ENCODE measurements at regions not wholly inside any gene's neighbourhood (a gene's known extent, or its start where the extent isn't known, plus 50 kb on each side); places are given as distances from the start of the nearest gene placed in this dataset.

- H3K27me3 Mint-ChIP-seq (ENCODE audit: low read depth): peaks cover 7% of the 10 kb centered on the region
- no peaks in the 10 kb centered on the region for H3K36me3 Mint-ChIP-seq (ENCODE audit: low read depth)
- H3K4me1 Mint-ChIP-seq (ENCODE audit: low read depth): peaks cover 5% of the 10 kb centered on the region
- H3K27ac Mint-ChIP-seq: no peak overlapping the region
- H3K9me3 Mint-ChIP-seq: no peaks in the 10 kb centered on the region
- H3K4me3 Mint-ChIP-seq: no peak overlapping the region
- DNase-seq (ENCODE audit: low spot score): no peak
These were observed 314.5 kb upstream of the AKR1E2 start for GRCh38 chr10:4511509-4511908.

- Mint-ChIP-seq H3K27me3 (ENCODE audit: low read depth) (peaks cover 7% of the 10 kb centered on the region), H3K36me3 (ENCODE audit: low read depth) (no peaks in the 10 kb centered on the region), H3K4me3 (no peak overlapping the region), H3K27ac (no peak overlapping the region), H3K9me3 (no peaks in the 10 kb centered on the region), H3K4me1 (ENCODE audit: low read depth) (peaks cover 3% of the 10 kb centered on the region)
- no peak for DNase-seq (ENCODE audit: low spot score)
These were observed 316.6 kb upstream of the AKR1E2 start for GRCh38 chr10:4509405-4509804.

GRCh38 chr10:4506095-4506494 lies 319.9 kb upstream of the AKR1E2 start:
- no peak overlapping the region for H3K27ac Mint-ChIP-seq
- no peaks in the 10 kb centered on the region for H3K9me3 Mint-ChIP-seq
- H3K4me1 Mint-ChIP-seq (ENCODE audit: low read depth): no peaks in the 10 kb centered on the region
- H3K36me3 Mint-ChIP-seq (ENCODE audit: low read depth): no peaks in the 10 kb centered on the region
- H3K4me3 Mint-ChIP-seq: no peak overlapping the region
- peaks cover 7% of the 10 kb centered on the region for H3K27me3 Mint-ChIP-seq (ENCODE audit: low read depth)
- no peak for DNase-seq (ENCODE audit: low spot score)

GRCh38 chr10:4504550-4504949 lies 321.5 kb upstream of the AKR1E2 start:
- Mint-ChIP-seq H3K4me1 (ENCODE audit: low read depth) (no peaks in the 10 kb centered on the region), H3K4me3 (no peak overlapping the region), H3K27me3 (ENCODE audit: low read depth) (peaks cover 6% of the 10 kb centered on the region), H3K27ac (no peak overlapping the region), H3K9me3 (no peaks in the 10 kb centered on the region), H3K36me3 (ENCODE audit: low read depth) (no peaks in the 10 kb centered on the region)
- DNase-seq (ENCODE audit: low spot score): no peak

- no peaks in the 10 kb centered on the region for H3K9me3 Mint-ChIP-seq
- H3K27ac Mint-ChIP-seq: no peak overlapping the region
- no peak overlapping the region for H3K4me3 Mint-ChIP-seq
- no peaks in the 10 kb centered on the region for H3K36me3 Mint-ChIP-seq (ENCODE audit: low read depth)
- H3K27me3 Mint-ChIP-seq (ENCODE audit: low read depth): peaks cover 6% of the 10 kb centered on the region
- no peak for DNase-seq (ENCODE audit: low spot score)
- H3K4me1 Mint-ChIP-seq (ENCODE audit: low read depth): no peaks in the 10 kb centered on the region
These were observed 322.9 kb upstream of the AKR1E2 start for GRCh38 chr10:4503076-4503475.

GRCh38 chr10:4501306-4501705 lies 324.7 kb upstream of the AKR1E2 start:
- no peak overlapping the region for H3K27ac Mint-ChIP-seq
- DNase-seq (ENCODE audit: low spot score): no peak
- H3K9me3 Mint-ChIP-seq: no peaks in the 10 kb centered on the region
- H3K4me1 Mint-ChIP-seq (ENCODE audit: low read depth): no peaks in the 10 kb centered on the region
- H3K27me3 Mint-ChIP-seq (ENCODE audit: low read depth): peaks cover 6% of the 10 kb centered on the region
- no peaks in the 10 kb centered on the region for H3K36me3 Mint-ChIP-seq (ENCODE audit: low read depth)
- H3K4me3 Mint-ChIP-seq: no peak overlapping the region

- Mint-ChIP-seq H3K27ac (no peak overlapping the region), H3K4me1 (ENCODE audit: low read depth) (no peaks in the 10 kb centered on the region), H3K9me3 (no peaks in the 10 kb centered on the region), H3K4me3 (no peak overlapping the region), H3K27me3 (ENCODE audit: low read depth) (peaks cover 6% of the 10 kb centered on the region), H3K36me3 (ENCODE audit: low read depth) (no peaks in the 10 kb centered on the region)
- no peak for DNase-seq (ENCODE audit: low spot score)
These were observed 327.2 kb upstream of the AKR1E2 start for GRCh38 chr10:4498711-4499251.

GRCh38 chr10:4494551-4494950 lies 331.5 kb upstream of the AKR1E2 start:
- H3K27ac Mint-ChIP-seq: no peak overlapping the region
- no peaks in the 10 kb centered on the region for H3K4me1 Mint-ChIP-seq (ENCODE audit: low read depth)
- no peak overlapping the region for H3K4me3 Mint-ChIP-seq
- DNase-seq (ENCODE audit: low spot score): no peak
- H3K36me3 Mint-ChIP-seq (ENCODE audit: low read depth): no peaks in the 10 kb centered on the region
- H3K9me3 Mint-ChIP-seq: no peaks in the 10 kb centered on the region
- peaks cover 11% of the 10 kb centered on the region for H3K27me3 Mint-ChIP-seq (ENCODE audit: low read depth)

- H3K27ac Mint-ChIP-seq: no peak overlapping the region
- DNase-seq (ENCODE audit: low spot score): no peak
- H3K27me3 Mint-ChIP-seq (ENCODE audit: low read depth): peaks cover 17% of the 10 kb centered on the region
- H3K36me3 Mint-ChIP-seq (ENCODE audit: low read depth): no peaks in the 10 kb centered on the region
- no peaks in the 10 kb centered on the region for H3K4me1 Mint-ChIP-seq (ENCODE audit: low read depth)
- H3K9me3 Mint-ChIP-seq: no peaks in the 10 kb centered on the region
- H3K4me3 Mint-ChIP-seq: no peak overlapping the region
These were observed 333.8 kb upstream of the AKR1E2 start for GRCh38 chr10:4492202-4492601.

GRCh38 chr10:4488904-4489303 lies 337.1 kb upstream of the AKR1E2 start:
- no peaks in the 10 kb centered on the region for H3K9me3 Mint-ChIP-seq
- H3K27me3 Mint-ChIP-seq (ENCODE audit: low read depth): peaks cover 17% of the 10 kb centered on the region
- no peaks in the 10 kb centered on the region for H3K36me3 Mint-ChIP-seq (ENCODE audit: low read depth)
- no peak for DNase-seq (ENCODE audit: low spot score)
- H3K4me1 Mint-ChIP-seq (ENCODE audit: low read depth): no peaks in the 10 kb centered on the region
- H3K4me3 Mint-ChIP-seq: no peak overlapping the region
- H3K27ac Mint-ChIP-seq: no peak overlapping the region

- Mint-ChIP-seq H3K27ac (no peak overlapping the region), H3K27me3 (ENCODE audit: low read depth) (peaks cover 11% of the 10 kb centered on the region), H3K4me3 (no peak overlapping the region), H3K4me1 (ENCODE audit: low read depth) (no peaks in the 10 kb centered on the region), H3K36me3 (ENCODE audit: low read depth) (no peaks in the 10 kb centered on the region), H3K9me3 (no peaks in the 10 kb centered on the region)
- no peak for DNase-seq (ENCODE audit: low spot score)
These were observed 340.4 kb upstream of the AKR1E2 start for GRCh38 chr10:4485636-4486035.

GRCh38 chr10:4483811-4484210 lies 342.2 kb upstream of the AKR1E2 start:
- no peak overlapping the region for H3K27ac Mint-ChIP-seq
- no peaks in the 10 kb centered on the region for H3K36me3 Mint-ChIP-seq (ENCODE audit: low read depth)
- peaks cover 4% of the 10 kb centered on the region for H3K9me3 Mint-ChIP-seq
- no peak for DNase-seq (ENCODE audit: low spot score)
- peaks cover 4% of the 10 kb centered on the region for H3K27me3 Mint-ChIP-seq (ENCODE audit: low read depth)
- H3K4me3 Mint-ChIP-seq: no peak overlapping the region
- H3K4me1 Mint-ChIP-seq (ENCODE audit: low read depth): no peaks in the 10 kb centered on the region

- Mint-ChIP-seq H3K27me3 (ENCODE audit: low read depth) (peaks cover 2% of the 10 kb centered on the region), H3K36me3 (ENCODE audit: low read depth) (no peaks in the 10 kb centered on the region), H3K27ac (no peak overlapping the region), H3K9me3 (peaks cover 4% of the 10 kb centered on the region), H3K4me1 (ENCODE audit: low read depth) (no peaks in the 10 kb centered on the region), H3K4me3 (no peak overlapping the region)
- DNase-seq (ENCODE audit: low spot score): no peak
These were observed 343.3 kb upstream of the AKR1E2 start for GRCh38 chr10:4482659-4483058.

- no peak overlapping the region for H3K4me3 Mint-ChIP-seq
- H3K27me3 Mint-ChIP-seq (ENCODE audit: low read depth): peaks cover 2% of the 10 kb centered on the region
- no peak overlapping the region for H3K27ac Mint-ChIP-seq
- DNase-seq (ENCODE audit: low spot score): no peak
- H3K9me3 Mint-ChIP-seq: peaks cover 4% of the 10 kb centered on the region
- no peaks in the 10 kb centered on the region for H3K36me3 Mint-ChIP-seq (ENCODE audit: low read depth)
- H3K4me1 Mint-ChIP-seq (ENCODE audit: low read depth): no peaks in the 10 kb centered on the region
These were observed 344.8 kb upstream of the AKR1E2 start for GRCh38 chr10:4481192-4481591.

GRCh38 chr10:4479342-4479741 lies 346.7 kb upstream of the AKR1E2 start:
- Mint-ChIP-seq H3K27me3 (ENCODE audit: low read depth) (peaks cover 5% of the 10 kb centered on the region), H3K9me3 (peaks cover 4% of the 10 kb centered on the region), H3K36me3 (ENCODE audit: low read depth) (no peaks in the 10 kb centered on the region), H3K4me3 (no peak overlapping the region), H3K27ac (no peak overlapping the region), H3K4me1 (ENCODE audit: low read depth) (peaks cover 6% of the 10 kb centered on the region)
- DNase-seq (ENCODE audit: low spot score): no peak
